ENCODE measurements at regions not wholly inside any gene's neighbourhood (a gene's known extent, or its start where the extent isn't known, plus 50 kb on each side); places are given as distances from the start of the nearest gene placed in this dataset.

GRCh38 chr7:25900245-25900644 lies 251.8 kb upstream of the NFE2L3 start:
- no peak for DNase-seq

- DNase-seq = no peak
Observed at GRCh38 chr7:25900877-25901276, 251.1 kb upstream of the NFE2L3 start.

- DNase-seq = no peak
Observed at GRCh38 chr7:25901658-25902057, 250.3 kb upstream of the NFE2L3 start.

- no peak for DNase-seq
Observed at GRCh38 chr7:25906003-25906402, 246.0 kb upstream of the NFE2L3 start.

- DNase-seq = no peak
Observed at GRCh38 chr7:25906760-25907159, 245.2 kb upstream of the NFE2L3 start.

GRCh38 chr7:25907214-25907613 lies 244.8 kb upstream of the NFE2L3 start:
- DNase-seq = no peak

- peak in 2 of 56 donors; percentile 10 to 19 for DNase-seq
Observed at GRCh38 chr7:25907731-25908130, 244.3 kb upstream of the NFE2L3 start.

- no peak for DNase-seq
Observed at GRCh38 chr7:25908154-25908949, 243.6 kb upstream of the NFE2L3 start.

GRCh38 chr7:25911738-25912607 lies 240.0 kb upstream of the NFE2L3 start:
- no peak for DNase-seq

- DNase-seq = no peak
Observed at GRCh38 chr7:25913598-25914224, 238.3 kb upstream of the NFE2L3 start.

- DNase-seq = no peak
Observed at GRCh38 chr7:25918731-25919130, 233.3 kb upstream of the NFE2L3 start.

GRCh38 chr7:25922296-25922695 lies 229.7 kb upstream of the NFE2L3 start:
- DNase-seq = no peak

GRCh38 chr7:25923741-25924460 lies 228.1 kb upstream of the NFE2L3 start:
- DNase-seq = no peak

- no peak for DNase-seq
Observed at GRCh38 chr7:25926009-25926408, 226.0 kb upstream of the NFE2L3 start.

GRCh38 chr7:25926451-25926850 lies 225.5 kb upstream of the NFE2L3 start:
- DNase-seq = no peak

- DNase-seq = no peak
Observed at GRCh38 chr7:25926891-25927625, 224.9 kb upstream of the NFE2L3 start.

GRCh38 chr7:25927626-25927978 lies 224.4 kb upstream of the NFE2L3 start:
- no peak for DNase-seq

- no peak for DNase-seq
Observed at GRCh38 chr7:25928549-25929330, 223.3 kb upstream of the NFE2L3 start.

GRCh38 chr7:25929448-25929847 lies 222.6 kb upstream of the NFE2L3 start:
- no peak for DNase-seq

GRCh38 chr7:25930492-25931048 lies 221.4 kb upstream of the NFE2L3 start:
- no peak for DNase-seq
